ENCODE measurements at regions not wholly inside any gene's neighbourhood (a gene's known extent, or its start where the extent isn't known, plus 50 kb on each side); places are given as distances from the start of the nearest gene placed in this dataset.

- TF ChIP-seq TAF1 (conservative IDR thresholded peaks at IDR 0.05) = no peak
- TF ChIP-seq FOXA1 (IDR thresholded peaks at IDR 0.05) = no peak
Observed at GRCh38 chr3:137097852-137098251, 140.1 kb downstream of the IL20RB start.

All from liver (tissue), 2 donors.